HepG2 (cell line): ENCODE measurements at regions not wholly inside any gene's neighbourhood (a gene's known extent, or its start where the extent isn't known, plus 50 kb on each side); places are given as distances from the start of the nearest gene placed in this dataset.

Source experiments
- ATAC-seq: fragments of 200-7000 bp; cut with Tn5 transposase; 3 replicates; pipeline ENCODE4 v1.9.1; 2020; ENCODE audit warnings: mild to moderate bottlenecking, moderate library complexity
- BruUV-seq: library from RNA; stranded (reverse); fragments of 400-500 nt; replicated peaks from 2 replicates; lab custom pipeline; 2021; lab: Mats Ljungman, UMichigan
- CTCF ChIA-PET: fragments of 300-600 bp; formaldehyde crosslinking; extraction: SDS; loops from one replicate; lab custom pipeline; 2021; ENCODE audit warnings: low total read pairs, inconsistent platforms, low intra/inter-chr PET ratio; lab: Yijun Ruan, JAX
- POLR2A ChIA-PET: fragments of 350-600 bp; sonication (Branson Sonifier 250); formaldehyde crosslinking; loops from one replicate; lab custom pipeline; 2020; ENCODE audit warnings: antibody characterized with exemption, inconsistent platforms; lab: Yijun Ruan, JAX
- DNase-seq: peaks from one replicate; pipeline ENCODE4 v3.0.0-alpha.2; 2015; ENCODE audit warnings: low spot score
- FAIRE-seq: peaks from 3 replicates; lab custom pipeline; 2011; peaks lifted over from hg19 to GRCh38; lab: Jason Lieb, UNC
- H2AFZ ChIP-seq: one replicate; pipeline ENCODE4 v1.6.1; 2011; ENCODE audit warnings: low read length, inconsistent platforms
- H3K27ac ChIP-seq: fragments of 300-600 bp; 3 replicates; pipeline ENCODE4 v1.8.0; 2011; ENCODE audit warnings: mixed run types, mild to moderate bottlenecking, mixed read lengths, low read length, inconsistent platforms; ENCODE audit not compliant: insufficient read depth; ENCODE audit errors: extremely low read length
- H3K27me3 ChIP-seq, 2 experiments: fragments of 200-600 bp in 1 of 2; 2 replicates in 1 of 2; 3 replicates in 1 of 2; pipeline versions ENCODE4 v1.6.0 to v1.8.0; 2011; ENCODE audit warnings: low read length in 2 of 2, mild to moderate bottlenecking in 2 of 2, moderate library complexity in 2 of 2, inconsistent platforms in 1 of 2; ENCODE audit not compliant: insufficient read depth in 2 of 2, control insufficient read depth in 1 of 2
- H3K36me3 ChIP-seq, 2 experiments: fragments of 200-600 bp in 1 of 2; replicated peaks in 1 of 2; 2 replicates in 1 of 2; 3 replicates in 1 of 2; pipeline versions ENCODE4 v1.5.1 to v1.8.0; 2011; ENCODE audit warnings: low read length in 2 of 2, inconsistent platforms in 1 of 2; ENCODE audit not compliant: insufficient read depth in 2 of 2, control insufficient read depth in 1 of 2
- H3K4me1 ChIP-seq: 2 replicates; pipeline ENCODE4 v1.5.1; 2012; ENCODE audit warnings: low read length, inconsistent platforms; ENCODE audit not compliant: insufficient read depth
- H3K4me2 ChIP-seq: 2 replicates; pipeline ENCODE4 v1.6.0; 2011; ENCODE audit warnings: low read depth, low read length, inconsistent platforms
- H3K4me3 ChIP-seq, 3 experiments: fragments of 200-600 bp in 1 of 3; sonication (generic), shearing (Covaris generic) in 1 of 3; replicated peaks in 1 of 3; 2 replicates each; pipeline ENCODE4 v1.5.1; 2011 to 2016; ENCODE audit warnings: low read length in 3 of 3, inconsistent platforms in 2 of 3, low read depth in 2 of 3, mild to moderate bottlenecking in 2 of 3, control low read depth in 1 of 3, mixed read lengths in 1 of 3; ENCODE audit not compliant: insufficient read depth in 1 of 3
- H3K79me2 ChIP-seq: one replicate; pipeline ENCODE4 v1.6.1; 2011; ENCODE audit warnings: low read length, inconsistent platforms; ENCODE audit not compliant: insufficient read depth
- H3K9ac ChIP-seq: 2 replicates; pipeline ENCODE4 v1.6.0; 2011; ENCODE audit warnings: mild to moderate bottlenecking, low read depth, low read length, inconsistent platforms; ENCODE audit not compliant: insufficient read depth
- H3K9me3 ChIP-seq: 2 replicates; pipeline ENCODE4 v1.5.1; 2012; ENCODE audit warnings: mild to moderate bottlenecking, low read length
- H4K20me1 ChIP-seq: 2 replicates; pipeline ENCODE4 v1.6.0; 2011; ENCODE audit warnings: inconsistent platforms, mild to moderate bottlenecking, low read length, moderate library complexity; ENCODE audit not compliant: insufficient read depth
- ETV6 ChIP-seq: sonication (generic); formaldehyde crosslinking; conservative IDR thresholded peaks from 2 replicates; pipeline ENCODE4 v1.4.0; 2020; ENCODE audit warnings: missing genetic modification reagents
- HNF4A ChIP-seq: sonication (generic); formaldehyde crosslinking; IDR thresholded peaks from 2 replicates; pipeline ENCODE4 v1.4.0; 2020; ENCODE audit warnings: missing genetic modification reagents
- RAD51 ChIP-seq: fragments of 450-650 bp; IDR thresholded peaks from 2 replicates; pipeline ENCODE4 v1.6.1; 2016; ENCODE audit warnings: borderline replicate concordance
- YY1 ChIP-seq: IDR thresholded peaks from 2 replicates; pipeline ENCODE4 v1.6.1; 2011; ENCODE audit warnings: low read length, low read depth, moderate library complexity, mild to moderate bottlenecking; ENCODE audit not compliant: insufficient read depth, insufficient replicate concordance
- WGBS: methylation state at CpG from one replicate; pipeline ENCODE4 v1.1.6; 2017; ENCODE audit warnings: low lambda C conversion rate; 5-methylcytosine and 5-hydroxymethylcytosine counted together
- in situ Hi-C: cut with HindIII; loops from 2 replicates; pipeline ENCODE4 v1.10.0; 2017; ENCODE audit warnings: low pct_unique_long_range_greater_than_20kb; ENCODE audit not compliant: extremely low pct_ligation_motif_present
- intact Hi-C: fragments of 100-400 bp; cut with micrococcal nuclease; formaldehyde crosslinking; loops from one replicate; pipeline ENCODE4 v1.10.0; 2022; ENCODE audit not compliant: unreplicated experiment
- TF ChIP-seq, protein P1 (sequence below): sonication (generic); formaldehyde crosslinking; IDR thresholded peaks from 2 replicates; pipeline ENCODE4 v1.4.0; 2020; ENCODE audit warnings: mild to moderate bottlenecking, missing genetic modification reagents

DNA sequence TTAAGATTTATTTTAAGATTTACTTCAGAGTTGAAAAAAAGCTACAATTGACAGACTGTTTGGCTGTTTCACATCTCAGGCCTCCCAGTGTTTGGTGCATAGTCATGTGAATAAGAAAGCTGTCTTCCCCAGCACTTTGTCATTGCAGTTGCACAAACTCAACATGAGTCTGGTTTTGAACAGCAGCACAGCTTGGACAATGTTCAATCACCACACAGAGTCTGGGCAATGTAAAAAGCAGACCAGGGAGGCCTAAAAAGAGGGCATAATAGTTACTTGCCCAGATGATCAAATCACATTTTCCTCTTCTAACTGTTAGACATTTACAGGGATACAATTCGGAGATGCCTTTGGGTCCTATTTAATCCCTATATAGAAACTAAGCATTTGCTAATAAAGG is 1055.0 kb downstream of the RPA4 start:
- intact Hi-C loops (no loop called here), in situ Hi-C loops (no loop called here)
- no TSS peak for BruUV-seq
- Histone ChIP-seq H2AFZ (no peak overlapping the region), H3K9ac (no peak overlapping the region), H3K4me2 (no peak overlapping the region), H3K27ac (no peak overlapping the region), H4K20me1 (no peaks in the 10 kb centered on the region), H3K27me3 (no peaks in the 10 kb centered on the region), H3K79me2 (no peaks in the 10 kb centered on the region), H3K4me3 (no peak overlapping the region), H3K9me3 (no peaks in the 10 kb centered on the region), H3K36me3 (no peaks in the 10 kb centered on the region), H3K4me1 (no peaks in the 10 kb centered on the region)
- no peak for TF ChIP-seq RAD51
- TF ChIP-seq YY1 = no peak
- ATAC-seq (no peak), FAIRE-seq (no peak), DNase-seq (no peak)
- POLR2A ChIA-PET = no interaction called here
- CTCF ChIA-PET = no interaction called here
- WGBS = no CpG with 5 or more reads among the region's 1 CpG

DNA sequence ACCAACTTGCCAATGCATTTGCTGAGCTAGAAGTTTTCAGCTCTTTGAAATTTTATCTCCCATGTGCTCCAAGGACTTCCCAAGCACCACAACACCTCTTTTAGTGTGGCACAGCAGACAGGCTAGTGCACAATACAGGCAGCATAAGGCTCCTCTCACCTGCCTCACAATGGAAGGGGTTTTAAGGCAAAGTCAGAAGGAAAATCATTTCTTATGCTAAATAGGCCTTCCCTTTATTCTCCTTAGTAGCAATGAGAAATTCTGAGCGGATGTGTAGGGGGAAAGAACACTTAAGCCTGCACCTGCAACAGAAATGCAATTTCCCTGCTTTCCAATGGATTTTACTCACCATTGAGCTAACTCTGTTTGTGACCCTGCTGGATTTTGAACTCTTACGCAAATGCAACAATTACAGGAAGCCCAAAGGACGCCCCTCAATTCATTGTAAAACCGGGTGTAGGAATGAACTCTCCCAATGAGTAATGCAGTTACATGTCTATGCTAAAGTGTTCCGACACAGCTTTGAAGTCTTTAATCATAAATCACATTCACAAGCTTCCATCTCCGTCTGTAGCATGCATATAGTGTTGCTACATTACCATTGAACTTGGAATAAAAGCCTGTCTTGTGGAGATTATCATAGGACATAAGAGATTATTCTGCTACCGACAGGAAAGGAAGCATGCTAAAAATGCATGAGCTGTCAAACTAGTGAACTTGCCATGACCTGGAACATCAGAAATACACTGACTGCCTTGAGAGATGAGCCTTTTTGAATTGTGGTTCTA is 1084.9 kb downstream of the RPA4 start:
- Histone ChIP-seq H3K27me3 (no peaks in the 10 kb centered on the region), H3K4me1 (no peaks in the 10 kb centered on the region), H3K27ac (no peak overlapping the region), H3K4me3 (no peak overlapping the region), H2AFZ (no peak overlapping the region), H4K20me1 (no peaks in the 10 kb centered on the region), H3K9ac (no peak overlapping the region), H3K9me3 (no peaks in the 10 kb centered on the region), H3K4me2 (no peak overlapping the region), H3K79me2 (no peaks in the 10 kb centered on the region), H3K36me3 (no peaks in the 10 kb centered on the region)
- ATAC-seq = no peak
- ChIA-PET POLR2A (no interaction called here), CTCF (no interaction called here)
- no TSS peak for BruUV-seq
- intact Hi-C loops (no loop called here), in situ Hi-C loops (no loop called here)
- no peak for DNase-seq
- 0 out of 2 replicates have a peak, but pooled peaks have one; percentile 7 for TF ChIP-seq HNF4A
- TF ChIP-seq, protein P1, sequence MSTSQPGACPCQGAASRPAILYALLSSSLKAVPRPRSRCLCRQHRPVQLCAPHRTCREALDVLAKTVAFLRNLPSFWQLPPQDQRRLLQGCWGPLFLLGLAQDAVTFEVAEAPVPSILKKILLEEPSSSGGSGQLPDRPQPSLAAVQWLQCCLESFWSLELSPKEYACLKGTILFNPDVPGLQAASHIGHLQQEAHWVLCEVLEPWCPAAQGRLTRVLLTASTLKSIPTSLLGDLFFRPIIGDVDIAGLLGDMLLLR (CRISPR knock-in tag) = no peak
- TF ChIP-seq ETV6 (CRISPR knock-in tag) = no peak
- WGBS = 0% methylated on average over 7 of the region's 7 CpGs
- FAIRE-seq = no peak
